HCT116 (cell line): ENCODE measurements at regions not wholly inside any gene's neighbourhood (a gene's known extent, or its start where the extent isn't known, plus 50 kb on each side); places are given as distances from the start of the nearest gene placed in this dataset.

Experiments
- ATAC-seq: fragments of 200-7000 bp; cut with Tn5 transposase; 2 replicates; pipeline ENCODE4 v1.9.1; 2020; ENCODE audit warnings: mild to moderate bottlenecking, moderate library complexity
- BruUV-seq: library from RNA; stranded (reverse); fragments of 400-500 nt; replicated peaks from 2 replicates; lab custom pipeline; 2021; lab: Mats Ljungman, UMichigan
- CTCF ChIA-PET: fragments of 300-600 bp; sonication (Branson Sonifier 250); formaldehyde crosslinking; loops from one replicate; lab custom pipeline; 2021; ENCODE audit warnings: antibody characterized with exemption; lab: Charles Lee
- POLR2A ChIA-PET: fragments of 300-600, 350-600 bp; sonication (Branson Sonifier 250); formaldehyde crosslinking; loops from one replicate; lab custom pipeline; 2021; ENCODE audit warnings: antibody characterized with exemption; lab: Charles Lee
- RAD21 ChIA-PET, 2 experiments: fragments of 300-600 bp; sonication (Branson Sonifier 250); formaldehyde crosslinking; loops; one replicate each; lab custom pipeline; 2023; ENCODE audit warnings: low total read pairs in 2 of 2; ENCODE audit not compliant: uncharacterized antibody in 2 of 2, unreplicated experiment in 2 of 2, low non-redundant PET in 1 of 2; lab: Charles Lee
- DNase-seq: peaks from one replicate; pipeline ENCODE4 v3.0.0-alpha.2; 2010; ENCODE audit warnings: low read depth, low spot score
- H2AFZ ChIP-seq: fragments of 200-600 bp; shearing (Covaris generic), sonication (generic); 2 replicates; pipeline ENCODE4 v1.6.1; 2017; ENCODE audit warnings: low read depth, mixed run types, mixed read lengths, antibody characterized with exemption, low read length; ENCODE audit not compliant: poor library complexity, severe bottlenecking
- H3K27ac ChIP-seq: 2 replicates; pipeline ENCODE4 v1.5.1; 2012; ENCODE audit warnings: low read depth, low read length
- H3K27me3 ChIP-seq: fragments of 200-600 bp; sonication (generic); 2 replicates; pipeline ENCODE4 v1.6.1; 2016; ENCODE audit warnings: mixed run types, low read length, mixed read lengths; ENCODE audit not compliant: insufficient read depth
- H3K36me3 ChIP-seq, 2 experiments: fragments of 200-500 bp in 1 of 2; fragments of 200-600 bp in 1 of 2; sonication (Bioruptor generic) in 1 of 2; sonication (generic) in 1 of 2; 2 replicates each; pipeline versions ENCODE4 v1.5.1 to v1.6.1; 2014 to 2016; ENCODE audit warnings: low read length in 2 of 2, inconsistent platforms in 1 of 2, mixed read lengths in 1 of 2, mixed run types in 1 of 2; ENCODE audit not compliant: insufficient read depth in 2 of 2, control insufficient read depth in 1 of 2
- H3K4me1 ChIP-seq, 2 experiments: fragments of 200-600 bp in 1 of 2; sonication (generic) in 1 of 2; 2 replicates each; pipeline versions ENCODE4 v1.5.1 to v1.6.1; 2012 to 2017; ENCODE audit warnings: low read length in 2 of 2, inconsistent platforms in 1 of 2, mild to moderate bottlenecking in 1 of 2, mixed read lengths in 1 of 2, mixed run types in 1 of 2, moderate library complexity in 1 of 2; ENCODE audit not compliant: insufficient read depth in 2 of 2, control insufficient read depth in 1 of 2
- H3K4me2 ChIP-seq: fragments of 200-600 bp; sonication (generic); 2 replicates; pipeline ENCODE4 v1.6.1; 2017; ENCODE audit warnings: mixed run types, low read length, mixed read lengths
- H3K4me3 ChIP-seq, 2 experiments: fragments of 200-600 bp in 1 of 2; sonication (generic) in 1 of 2; replicated peaks in 1 of 2; 2 replicates each; pipeline ENCODE4 v1.5.1; 2011 to 2016; ENCODE audit warnings: low read length in 2 of 2, control low read depth in 1 of 2, low read depth in 1 of 2, mild to moderate bottlenecking in 1 of 2, mixed read lengths in 1 of 2, mixed run types in 1 of 2
- H3K79me2 ChIP-seq: fragments of 200-600 bp; sonication (generic); 2 replicates; pipeline ENCODE4 v1.6.1; 2017; ENCODE audit warnings: mild to moderate bottlenecking, mixed run types, low read length, moderate library complexity, mixed read lengths; ENCODE audit not compliant: insufficient read depth
- H3K9ac ChIP-seq: fragments of 200-600 bp; sonication (generic); 2 replicates; pipeline ENCODE4 v1.6.1; 2016; ENCODE audit warnings: low read length, mixed read lengths
- H3K9me2 ChIP-seq: fragments of 200-600 bp; sonication (generic), shearing (Covaris generic); 2 replicates; pipeline ENCODE4 v1.6.1; 2017; ENCODE audit warnings: mixed run types, mild to moderate bottlenecking, moderate library complexity; ENCODE audit not compliant: insufficient read depth
- H3K9me3 ChIP-seq, 2 experiments: fragments of 200-500 bp in 1 of 2; fragments of 200-600 bp in 1 of 2; sonication (Bioruptor generic) in 1 of 2; sonication (generic) in 1 of 2; 2 replicates each; pipeline ENCODE4 v1.6.1; 2014 to 2017; ENCODE audit warnings: low read length in 2 of 2, mixed read lengths in 2 of 2, inconsistent platforms in 1 of 2, low read depth in 1 of 2, mild to moderate bottlenecking in 1 of 2, mixed run types in 1 of 2, moderate library complexity in 1 of 2; ENCODE audit not compliant: control insufficient read depth in 1 of 2, insufficient read depth in 1 of 2
- H4K20me1 ChIP-seq: fragments of 200-600 bp; sonication (generic), shearing (Covaris generic); 2 replicates; pipeline ENCODE4 v1.6.1; 2017; ENCODE audit warnings: mixed run types, mild to moderate bottlenecking, moderate library complexity; ENCODE audit not compliant: insufficient read depth
- CBX3 ChIP-seq: IDR thresholded peaks from 2 replicates; pipeline ENCODE4 v1.6.1; 2012; ENCODE audit warnings: low read depth
- EGR1 ChIP-seq: IDR thresholded peaks from 2 replicates; pipeline ENCODE4 v1.6.1; 2012; ENCODE audit warnings: low read depth
- ELF1 ChIP-seq: IDR thresholded peaks from 2 replicates; pipeline ENCODE4 v1.6.1; 2012; ENCODE audit warnings: low read depth, borderline replicate concordance
- EZH2 ChIP-seq: fragments of 200-600 bp; sonication (generic); IDR thresholded peaks from 2 replicates; pipeline ENCODE4 v1.6.1; 2017; ENCODE audit warnings: antibody characterized with exemption, mixed run types
- EZH2phosphoT487 ChIP-seq: fragments of 200-600 bp; IDR thresholded peaks from 2 replicates; pipeline ENCODE4 v1.6.1; 2018; ENCODE audit warnings: antibody characterized with exemption, borderline replicate concordance
- FOSL1 ChIP-seq: IDR thresholded peaks from 2 replicates; pipeline ENCODE4 v1.6.1; 2012; ENCODE audit warnings: low read depth
- JUND ChIP-seq: IDR thresholded peaks from 2 replicates; pipeline ENCODE4 v1.6.1; 2012
- POLR2A ChIP-seq: IDR thresholded peaks from 2 replicates; pipeline ENCODE4 v1.7.0; 2011; ENCODE audit warnings: borderline replicate concordance; ENCODE audit not compliant: insufficient read depth, insufficient read length; ENCODE audit errors: extremely low read depth
- POLR2AphosphoS5 ChIP-seq: IDR thresholded peaks from 2 replicates; pipeline ENCODE4 v1.6.1; 2011; ENCODE audit warnings: mild to moderate bottlenecking, low read depth, low read length, moderate library complexity
- RAD21 ChIP-seq: IDR thresholded peaks from 2 replicates; pipeline ENCODE4 v1.6.1; 2012; ENCODE audit warnings: low read depth, mild to moderate bottlenecking
- SIN3A ChIP-seq: IDR thresholded peaks from 2 replicates; pipeline ENCODE4 v1.6.1; 2012; ENCODE audit warnings: low read depth
- SP1 ChIP-seq: IDR thresholded peaks from 2 replicates; pipeline ENCODE4 v1.6.1; 2012; ENCODE audit warnings: low read depth
- SRF ChIP-seq: IDR thresholded peaks from 2 replicates; pipeline ENCODE4 v1.6.1; 2012; ENCODE audit warnings: low read depth
- TCF7L2 ChIP-seq: IDR thresholded peaks from 2 replicates; pipeline ENCODE4 v1.7.0; 2011; ENCODE audit warnings: borderline replicate concordance, inconsistent platforms; ENCODE audit not compliant: insufficient read depth, insufficient read length; ENCODE audit errors: extremely low read depth
- YY1 ChIP-seq: IDR thresholded peaks from 2 replicates; pipeline ENCODE4 v1.6.1; 2011; ENCODE audit warnings: low read length, low read depth, moderate library complexity, mild to moderate bottlenecking; ENCODE audit not compliant: insufficient replicate concordance; ENCODE audit errors: extremely low read depth
- ZFX ChIP-seq: fragments of 450-650 bp; IDR thresholded peaks from 2 replicates; pipeline ENCODE4 v1.6.1; 2017
- ZNF274 ChIP-seq: fragments of 200-500 bp; sonication (Bioruptor generic); IDR thresholded peaks from 2 replicates; pipeline ENCODE4 v1.6.1; 2014; ENCODE audit warnings: mild to moderate bottlenecking, low read depth, low read length, inconsistent platforms
- intact Hi-C: fragments of 100-400 bp; cut with micrococcal nuclease; formaldehyde crosslinking; loops from 2 replicates; pipeline ENCODE4 v1.10.0; 2022
- TF ChIP-seq, protein P1 (sequence below): IDR thresholded peaks from 2 replicates; pipeline ENCODE4 v1.6.1; 2012
- TF ChIP-seq, protein P2 (sequence below), 3 experiments: fragments of 200-600 bp in 1 of 3; sonication (generic) in 1 of 3; IDR thresholded peaks in 2 of 3; conservative IDR thresholded peaks in 1 of 3; 2 replicates each; pipeline ENCODE4 v1.5.1; 2012 to 2017; ENCODE audit warnings: low read depth in 2 of 3, low read length in 2 of 3, antibody characterized with exemption in 1 of 3, borderline replicate concordance in 1 of 3, control low read depth in 1 of 3, mild to moderate bottlenecking in 1 of 3, mixed read lengths in 1 of 3, mixed run types in 1 of 3, moderate library complexity in 1 of 3; ENCODE audit not compliant: insufficient read depth in 1 of 3
- TF ChIP-seq, protein P3 (sequence below): IDR thresholded peaks from 2 replicates; pipeline ENCODE4 v1.6.1; 2011; ENCODE audit warnings: mild to moderate bottlenecking, low read length, moderate library complexity; ENCODE audit not compliant: insufficient replicate concordance; ENCODE audit errors: extremely low read depth
- TF ChIP-seq, protein P4 (sequence below): IDR thresholded peaks from 2 replicates; pipeline ENCODE4 v1.6.1; 2012; ENCODE audit warnings: low read depth

DNA sequence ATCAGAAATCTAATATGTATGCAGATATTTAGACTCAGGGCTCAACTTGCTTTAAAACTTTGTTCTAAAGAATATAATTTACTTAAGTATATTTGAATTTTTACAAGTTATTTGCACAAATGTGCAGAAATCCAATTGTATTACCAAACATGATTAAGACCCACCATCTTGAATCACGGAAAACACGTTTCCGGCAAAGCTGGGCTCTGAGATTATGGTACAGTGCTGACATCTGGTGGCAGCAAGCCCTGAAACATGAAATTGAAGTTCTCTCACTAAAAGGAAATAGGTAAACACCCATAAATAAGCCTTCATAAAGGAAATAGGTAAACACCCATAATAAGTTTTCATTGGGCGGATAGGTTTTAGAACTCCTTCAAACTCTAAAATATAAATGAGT is 98.3 kb upstream of the MAOA start:
- ChIA-PET POLR2A (no interaction called here), RAD21 (interaction anchor here (0.9 to 1.0 kb wide), 2 partner anchors 208 to 209 kb away, joined by 3 read pairs; no protein-coding TSS in a partner anchor), CTCF (interaction anchor here (0.9 to 3.3 kb wide), 4 partner anchors 193 to 1776 kb away, joined by 3 to 40 read pairs (median 14); no protein-coding TSS in a partner anchor)
- Histone ChIP-seq H4K20me1 (no peaks in the 10 kb centered on the region), H3K4me1 (no peaks in the 10 kb centered on the region), H2AFZ (peak overlapping the region; percentile 98), H3K9me3 (no peaks in the 10 kb centered on the region), H3K4me3 (no peak overlapping the region), H3K36me3 (no peaks in the 10 kb centered on the region), H3K9ac (no peak overlapping the region), H3K4me2 (no peak overlapping the region), H3K27ac (no peak overlapping the region), H3K79me2 (no peaks in the 10 kb centered on the region), H3K27me3 (no peaks in the 10 kb centered on the region), H3K9me2 (no peaks in the 10 kb centered on the region)
- DNase-seq, result peak; percentile 54
- ATAC-seq, result no peak
- intact Hi-C loops, result loop anchor here (2.0 to 10.0 kb wide), 4 partner anchors 209 to 1763 kb away; no protein-coding TSS in a partner anchor
- no TSS peak for BruUV-seq
- TF ChIP-seq, protein P1, sequence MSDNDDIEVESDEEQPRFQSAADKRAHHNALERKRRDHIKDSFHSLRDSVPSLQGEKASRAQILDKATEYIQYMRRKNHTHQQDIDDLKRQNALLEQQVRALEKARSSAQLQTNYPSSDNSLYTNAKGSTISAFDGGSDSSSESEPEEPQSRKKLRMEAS, result no peak
- no peak for TF ChIP-seq TCF7L2
- peak; percentile 80 for TF ChIP-seq RAD21
- no peak for TF ChIP-seq EZH2
- no peak for TF ChIP-seq POLR2A
- TF ChIP-seq, protein P2, sequence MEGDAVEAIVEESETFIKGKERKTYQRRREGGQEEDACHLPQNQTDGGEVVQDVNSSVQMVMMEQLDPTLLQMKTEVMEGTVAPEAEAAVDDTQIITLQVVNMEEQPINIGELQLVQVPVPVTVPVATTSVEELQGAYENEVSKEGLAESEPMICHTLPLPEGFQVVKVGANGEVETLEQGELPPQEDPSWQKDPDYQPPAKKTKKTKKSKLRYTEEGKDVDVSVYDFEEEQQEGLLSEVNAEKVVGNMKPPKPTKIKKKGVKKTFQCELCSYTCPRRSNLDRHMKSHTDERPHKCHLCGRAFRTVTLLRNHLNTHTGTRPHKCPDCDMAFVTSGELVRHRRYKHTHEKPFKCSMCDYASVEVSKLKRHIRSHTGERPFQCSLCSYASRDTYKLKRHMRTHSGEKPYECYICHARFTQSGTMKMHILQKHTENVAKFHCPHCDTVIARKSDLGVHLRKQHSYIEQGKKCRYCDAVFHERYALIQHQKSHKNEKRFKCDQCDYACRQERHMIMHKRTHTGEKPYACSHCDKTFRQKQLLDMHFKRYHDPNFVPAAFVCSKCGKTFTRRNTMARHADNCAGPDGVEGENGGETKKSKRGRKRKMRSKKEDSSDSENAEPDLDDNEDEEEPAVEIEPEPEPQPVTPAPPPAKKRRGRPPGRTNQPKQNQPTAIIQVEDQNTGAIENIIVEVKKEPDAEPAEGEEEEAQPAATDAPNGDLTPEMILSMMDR (IDR thresholded peaks at IDR 0.05 in 2 of 3, conservative IDR thresholded peaks at IDR 0.05 in 1 of 3; ENCODE audit: borderline replicate concordance in 1 of 3, insufficient read depth in 1 of 3, low read depth in 2 of 3, low read length in 2 of 3), result peak; percentile 52 to 57 (median 54); a peak in 5 of 6 replicates
- no peak for TF ChIP-seq ZFX
- no peak for TF ChIP-seq EZH2phosphoT487
- TF ChIP-seq, protein P3, sequence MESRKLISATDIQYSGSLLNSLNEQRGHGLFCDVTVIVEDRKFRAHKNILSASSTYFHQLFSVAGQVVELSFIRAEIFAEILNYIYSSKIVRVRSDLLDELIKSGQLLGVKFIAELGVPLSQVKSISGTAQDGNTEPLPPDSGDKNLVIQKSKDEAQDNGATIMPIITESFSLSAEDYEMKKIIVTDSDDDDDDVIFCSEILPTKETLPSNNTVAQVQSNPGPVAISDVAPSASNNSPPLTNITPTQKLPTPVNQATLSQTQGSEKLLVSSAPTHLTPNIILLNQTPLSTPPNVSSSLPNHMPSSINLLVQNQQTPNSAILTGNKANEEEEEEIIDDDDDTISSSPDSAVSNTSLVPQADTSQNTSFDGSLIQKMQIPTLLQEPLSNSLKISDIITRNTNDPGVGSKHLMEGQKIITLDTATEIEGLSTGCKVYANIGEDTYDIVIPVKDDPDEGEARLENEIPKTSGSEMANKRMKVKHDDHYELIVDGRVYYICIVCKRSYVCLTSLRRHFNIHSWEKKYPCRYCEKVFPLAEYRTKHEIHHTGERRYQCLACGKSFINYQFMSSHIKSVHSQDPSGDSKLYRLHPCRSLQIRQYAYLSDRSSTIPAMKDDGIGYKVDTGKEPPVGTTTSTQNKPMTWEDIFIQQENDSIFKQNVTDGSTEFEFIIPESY, result no peak
- TF ChIP-seq SRF, result no peak
- no peak for TF ChIP-seq EGR1
- TF ChIP-seq SP1, result no peak
- TF ChIP-seq POLR2AphosphoS5, result no peak
- no peak for TF ChIP-seq ELF1
- TF ChIP-seq JUND, result no peak
- TF ChIP-seq CBX3, result no peak
- TF ChIP-seq FOSL1, result no peak
- no peak for TF ChIP-seq ZNF274
- no peak for TF ChIP-seq SIN3A
- TF ChIP-seq, protein P4, sequence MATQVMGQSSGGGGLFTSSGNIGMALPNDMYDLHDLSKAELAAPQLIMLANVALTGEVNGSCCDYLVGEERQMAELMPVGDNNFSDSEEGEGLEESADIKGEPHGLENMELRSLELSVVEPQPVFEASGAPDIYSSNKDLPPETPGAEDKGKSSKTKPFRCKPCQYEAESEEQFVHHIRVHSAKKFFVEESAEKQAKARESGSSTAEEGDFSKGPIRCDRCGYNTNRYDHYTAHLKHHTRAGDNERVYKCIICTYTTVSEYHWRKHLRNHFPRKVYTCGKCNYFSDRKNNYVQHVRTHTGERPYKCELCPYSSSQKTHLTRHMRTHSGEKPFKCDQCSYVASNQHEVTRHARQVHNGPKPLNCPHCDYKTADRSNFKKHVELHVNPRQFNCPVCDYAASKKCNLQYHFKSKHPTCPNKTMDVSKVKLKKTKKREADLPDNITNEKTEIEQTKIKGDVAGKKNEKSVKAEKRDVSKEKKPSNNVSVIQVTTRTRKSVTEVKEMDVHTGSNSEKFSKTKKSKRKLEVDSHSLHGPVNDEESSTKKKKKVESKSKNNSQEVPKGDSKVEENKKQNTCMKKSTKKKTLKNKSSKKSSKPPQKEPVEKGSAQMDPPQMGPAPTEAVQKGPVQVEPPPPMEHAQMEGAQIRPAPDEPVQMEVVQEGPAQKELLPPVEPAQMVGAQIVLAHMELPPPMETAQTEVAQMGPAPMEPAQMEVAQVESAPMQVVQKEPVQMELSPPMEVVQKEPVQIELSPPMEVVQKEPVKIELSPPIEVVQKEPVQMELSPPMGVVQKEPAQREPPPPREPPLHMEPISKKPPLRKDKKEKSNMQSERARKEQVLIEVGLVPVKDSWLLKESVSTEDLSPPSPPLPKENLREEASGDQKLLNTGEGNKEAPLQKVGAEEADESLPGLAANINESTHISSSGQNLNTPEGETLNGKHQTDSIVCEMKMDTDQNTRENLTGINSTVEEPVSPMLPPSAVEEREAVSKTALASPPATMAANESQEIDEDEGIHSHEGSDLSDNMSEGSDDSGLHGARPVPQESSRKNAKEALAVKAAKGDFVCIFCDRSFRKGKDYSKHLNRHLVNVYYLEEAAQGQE, result no peak
- peak; percentile 45 for TF ChIP-seq YY1
